Prostate gland (tissue), 2 donors: ENCODE measurements at regions not wholly inside any gene's neighbourhood (a gene's known extent, or its start where the extent isn't known, plus 50 kb on each side); places are given as distances from the start of the nearest gene placed in this dataset.

ENCODE experiments used
- DNase-seq: peaks from one replicate; pipeline ENCODE4 v3.0.0-alpha.2; 2019; ENCODE audit warnings: low spot score
- H3K27ac ChIP-seq, 2 donors: fragments of 200-600 bp; sonication (generic); 2 replicates each; pipeline ENCODE4 v1.5.1; 2017 to 2019
- H3K27me3 ChIP-seq: fragments of 200-600 bp; sonication (generic); replicated peaks from 2 replicates; pipeline ENCODE4 v1.5.1; 2019; ENCODE audit not compliant: insufficient read depth
- H3K36me3 ChIP-seq, 2 donors: fragments of 200-600 bp; sonication (generic); 1 replicate in 1 of 2; 2 replicates in 1 of 2; pipeline versions ENCODE4 v1.5.1 to v1.8.1; 2017 to 2019
- H3K4me1 ChIP-seq: fragments of 200-600 bp; sonication (generic); replicated peaks from 2 replicates; pipeline ENCODE4 v1.5.1; 2019
- H3K4me3 ChIP-seq, 2 donors: fragments of 200-600 bp; sonication (generic); 2 replicates each; pipeline ENCODE4 v1.5.1; 2017 to 2019
- H3K9me3 ChIP-seq: fragments of 200-600 bp; sonication (generic); 2 replicates; pipeline ENCODE4 v1.5.1; 2017
- POLR2A ChIP-seq: fragments of 450-650 bp; IDR thresholded peaks from one replicate; pipeline ENCODE4 v1.6.1; 2016; ENCODE audit warnings: antibody characterized with exemption, mild to moderate bottlenecking
- POLR2AphosphoS5 ChIP-seq: sonication (generic); formaldehyde crosslinking; IDR thresholded peaks from one replicate; pipeline ENCODE4 v1.6.1; 2017; ENCODE audit warnings: antibody characterized with exemption
- WGBS: methylation state at CpG from one replicate; pipeline ENCODE4 v1.1.5; 2018; 5-methylcytosine and 5-hydroxymethylcytosine counted together
- intact Hi-C: fragments of 100-400 bp; cut with DNase I; formaldehyde crosslinking; loops from one replicate; pipeline ENCODE4 v1.14.2; 2022
- TF ChIP-seq, protein P1 (sequence below), 4 experiments: fragments of 200-600 bp in 2 of 4; fragments of 450-650 bp in 2 of 4; sonication (generic) in 2 of 4; IDR thresholded peaks; 1 replicate in 3 of 4; 2 replicates in 1 of 4; pipeline ENCODE4 v1.5.1; 2016 to 2019; ENCODE audit warnings: antibody characterized with exemption in 4 of 4, mild to moderate bottlenecking in 2 of 4, moderate library complexity in 2 of 4

GRCh38 chr13:106852436-106852835, 284.5 kb upstream of the ARGLU1 start:
- WGBS, result 33% methylated on average over 8 of the region's 8 CpGs
- no peak overlapping the region for H3K4me3 ChIP-seq
- no peaks in the 10 kb centered on the region for H3K9me3 ChIP-seq
- H3K27ac ChIP-seq, result no peak overlapping the region
- H3K27me3 ChIP-seq, result no peaks in the 10 kb centered on the region
- intact Hi-C loops, result no loop called here
- H3K4me1 ChIP-seq, result no peaks in the 10 kb centered on the region
- DNase-seq, result no peak
- TF ChIP-seq, protein P1, sequence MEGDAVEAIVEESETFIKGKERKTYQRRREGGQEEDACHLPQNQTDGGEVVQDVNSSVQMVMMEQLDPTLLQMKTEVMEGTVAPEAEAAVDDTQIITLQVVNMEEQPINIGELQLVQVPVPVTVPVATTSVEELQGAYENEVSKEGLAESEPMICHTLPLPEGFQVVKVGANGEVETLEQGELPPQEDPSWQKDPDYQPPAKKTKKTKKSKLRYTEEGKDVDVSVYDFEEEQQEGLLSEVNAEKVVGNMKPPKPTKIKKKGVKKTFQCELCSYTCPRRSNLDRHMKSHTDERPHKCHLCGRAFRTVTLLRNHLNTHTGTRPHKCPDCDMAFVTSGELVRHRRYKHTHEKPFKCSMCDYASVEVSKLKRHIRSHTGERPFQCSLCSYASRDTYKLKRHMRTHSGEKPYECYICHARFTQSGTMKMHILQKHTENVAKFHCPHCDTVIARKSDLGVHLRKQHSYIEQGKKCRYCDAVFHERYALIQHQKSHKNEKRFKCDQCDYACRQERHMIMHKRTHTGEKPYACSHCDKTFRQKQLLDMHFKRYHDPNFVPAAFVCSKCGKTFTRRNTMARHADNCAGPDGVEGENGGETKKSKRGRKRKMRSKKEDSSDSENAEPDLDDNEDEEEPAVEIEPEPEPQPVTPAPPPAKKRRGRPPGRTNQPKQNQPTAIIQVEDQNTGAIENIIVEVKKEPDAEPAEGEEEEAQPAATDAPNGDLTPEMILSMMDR (IDR thresholded peaks at IDR 0.05), result no peak
- TF ChIP-seq POLR2A, result no peak
- no peak for TF ChIP-seq POLR2AphosphoS5
- no peaks in the 10 kb centered on the region for H3K36me3 ChIP-seq

- TF ChIP-seq POLR2AphosphoS5 (no peak), POLR2A (no peak)
- TF ChIP-seq, protein P1 (IDR thresholded peaks at IDR 0.05), result no peak
- no peaks in the 10 kb centered on the region for H3K36me3 ChIP-seq
- H3K27ac ChIP-seq, result no peak overlapping the region
- intact Hi-C loops, result no loop called here
- H3K27me3 ChIP-seq, result no peaks in the 10 kb centered on the region
- 93% methylated on average over 7 of the region's 7 CpGs for WGBS
- no peaks in the 10 kb centered on the region for H3K9me3 ChIP-seq
- no peaks in the 10 kb centered on the region for H3K4me1 ChIP-seq
- no peak overlapping the region for H3K4me3 ChIP-seq
- no peak for DNase-seq
Measured at GRCh38 chr13:106850973-106851650, 283.2 kb upstream of the ARGLU1 start.

- WGBS, result 73% methylated on average over 5 of the region's 5 CpGs
- TF ChIP-seq POLR2A (no peak), POLR2AphosphoS5 (no peak)
- TF ChIP-seq, protein P1 (IDR thresholded peaks at IDR 0.05), result no peak
- no peak for DNase-seq
- no peaks in the 10 kb centered on the region for H3K9me3 ChIP-seq
- intact Hi-C loops, result no loop called here
- H3K27ac ChIP-seq, result no peak overlapping the region
- no peaks in the 10 kb centered on the region for H3K4me1 ChIP-seq
- H3K4me3 ChIP-seq, result no peak overlapping the region
- no peaks in the 10 kb centered on the region for H3K36me3 ChIP-seq
- no peaks in the 10 kb centered on the region for H3K27me3 ChIP-seq
Measured at GRCh38 chr13:106846571-106847448, 278.9 kb upstream of the ARGLU1 start.

GRCh38 chr13:106836186-106836802, 268.4 kb upstream of the ARGLU1 start:
- no peaks in the 10 kb centered on the region for H3K27me3 ChIP-seq
- no peak overlapping the region for H3K4me3 ChIP-seq
- no peak for DNase-seq
- TF ChIP-seq, protein P1 (IDR thresholded peaks at IDR 0.05), result no peak
- TF ChIP-seq POLR2A (no peak), POLR2AphosphoS5 (no peak)
- no peaks in the 10 kb centered on the region for H3K9me3 ChIP-seq
- no peaks in the 10 kb centered on the region for H3K4me1 ChIP-seq
- intact Hi-C loops, result no loop called here
- H3K36me3 ChIP-seq, result no peaks in the 10 kb centered on the region
- 63% methylated on average over 4 of the region's 4 CpGs for whole genome bisulfite sequencing
- H3K27ac ChIP-seq, result no peak overlapping the region
